ENCODE measurements at regions not wholly inside any gene's neighbourhood (a gene's known extent, or its start where the extent isn't known, plus 50 kb on each side); places are given as distances from the start of the nearest gene placed in this dataset.

DNA sequence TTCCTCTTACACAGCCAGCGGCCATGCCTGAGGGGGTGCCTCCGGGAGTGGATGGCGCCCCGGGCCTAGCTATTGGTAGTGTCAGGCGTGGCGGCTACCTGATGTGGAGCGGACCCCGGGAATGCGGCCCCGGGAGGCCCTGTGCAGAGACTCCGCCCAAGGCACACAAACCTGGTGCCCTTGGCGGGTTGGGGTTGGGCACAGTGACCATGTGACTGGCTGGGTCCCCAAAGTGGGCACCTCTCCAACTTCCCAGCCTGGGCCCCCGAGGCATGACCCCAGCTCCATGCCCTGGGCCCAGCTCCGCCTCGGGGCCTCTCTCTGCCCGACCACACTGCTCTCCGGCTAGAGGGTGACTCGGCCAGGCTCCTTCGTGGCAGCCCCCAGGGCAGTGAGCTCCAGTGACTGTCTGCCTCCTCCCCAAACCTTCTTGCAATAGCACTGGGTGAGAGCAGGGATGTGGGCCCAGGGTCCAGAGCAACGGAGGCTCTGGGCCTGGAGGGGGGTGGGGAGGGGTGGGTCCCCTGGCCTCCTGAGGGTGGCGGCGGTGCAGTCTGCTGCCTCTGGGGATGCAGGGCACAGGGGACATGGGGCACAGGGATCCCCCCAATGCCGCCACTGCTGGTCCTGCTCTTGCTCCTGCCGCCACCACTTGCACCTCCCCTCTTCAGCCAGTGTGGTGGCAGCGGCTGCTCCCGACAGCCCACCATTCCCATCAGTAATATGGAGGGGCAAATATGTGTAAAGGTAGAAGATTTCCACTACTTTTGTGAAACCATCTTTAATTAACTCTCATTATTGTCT lies 942.9 kb upstream of the EPHA7 start:
- DNase-seq = no peak

DNA sequence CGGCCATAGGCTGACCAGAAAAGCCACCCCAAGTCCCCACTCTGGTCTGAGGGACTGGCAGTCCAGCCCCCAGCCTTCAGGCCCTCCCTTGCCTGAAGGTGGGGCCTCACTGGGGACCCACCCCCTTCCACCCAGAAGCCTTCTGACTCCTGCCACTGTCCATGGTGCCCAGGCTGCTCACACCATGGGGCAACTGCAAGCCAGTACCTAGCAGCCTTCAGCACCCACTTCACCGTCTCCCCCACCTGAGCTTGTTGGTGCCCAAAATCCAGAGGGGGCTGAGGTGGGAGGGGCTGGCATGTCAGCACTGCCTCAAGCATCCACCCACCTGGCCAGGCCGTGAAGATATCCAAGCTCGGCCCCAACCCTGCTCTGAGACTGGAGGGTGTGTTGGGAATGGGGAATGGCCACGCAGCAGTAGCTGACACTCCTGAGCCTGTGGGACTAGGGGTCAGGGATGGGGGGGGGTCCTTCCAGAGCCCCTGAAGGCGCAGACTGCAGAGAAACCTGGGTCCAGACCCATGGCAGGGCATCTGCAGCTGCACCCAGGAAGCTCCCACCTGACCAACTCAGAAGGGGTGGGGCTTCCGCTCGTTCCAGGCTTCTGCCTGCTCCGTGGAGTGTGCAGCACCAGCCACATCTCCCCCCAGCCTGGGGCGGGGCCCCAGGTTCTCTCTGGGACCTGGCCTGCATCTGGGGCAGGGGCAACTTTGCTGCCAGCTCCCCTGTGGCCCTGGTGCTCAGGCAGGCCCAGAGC lies 942.1 kb upstream of the EPHA7 start:
- no peak for DNase-seq

DNA sequence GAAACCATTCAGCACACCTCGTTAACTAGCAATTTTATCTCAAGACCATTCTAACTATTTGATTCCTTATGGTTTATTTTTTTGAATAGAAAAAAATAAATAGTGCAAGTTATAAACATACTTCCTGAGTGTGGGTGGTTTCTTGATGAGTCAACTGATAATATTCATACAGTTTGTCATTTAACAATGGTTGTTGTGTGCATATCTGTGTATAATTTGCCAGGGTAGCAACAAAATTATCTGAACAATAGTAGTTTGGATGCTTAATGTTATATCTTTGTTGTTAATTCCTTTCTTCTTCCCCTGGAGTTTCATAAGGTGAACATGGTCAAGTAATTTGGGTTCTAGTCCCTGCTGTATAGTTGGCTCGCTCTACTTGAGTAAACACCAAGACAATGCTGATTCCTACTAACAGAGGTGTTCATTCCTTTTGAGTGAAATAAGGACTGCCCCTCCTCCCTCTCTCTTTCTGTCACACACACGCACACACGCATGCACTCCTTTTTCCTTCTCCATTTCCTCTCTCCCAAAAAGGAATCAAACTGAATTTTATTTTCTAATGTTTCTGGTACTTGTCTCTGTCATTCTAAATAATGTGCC lies 938.1 kb upstream of the EPHA7 start:
- DNase-seq = no peak

DNA sequence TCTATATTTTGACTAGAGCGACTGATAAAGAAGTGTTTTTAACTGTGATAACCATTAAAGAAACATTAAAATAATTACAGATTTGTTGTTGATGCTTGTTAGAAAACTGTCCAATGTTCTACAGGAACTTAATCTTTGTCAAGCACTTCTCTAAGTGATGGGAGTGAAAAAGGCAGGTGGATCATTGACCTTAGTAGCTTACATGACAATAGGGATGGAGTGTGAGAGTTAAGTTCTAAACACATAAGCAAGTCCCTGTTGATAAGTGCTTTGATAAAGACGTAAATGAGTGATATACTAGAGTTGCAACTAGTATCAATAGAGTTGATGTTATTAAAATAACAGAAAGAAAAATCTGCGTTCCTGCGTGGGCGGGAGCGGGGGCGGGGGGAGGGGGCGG lies 931.5 kb upstream of the EPHA7 start:
- peak; percentile 16 for DNase-seq

DNA sequence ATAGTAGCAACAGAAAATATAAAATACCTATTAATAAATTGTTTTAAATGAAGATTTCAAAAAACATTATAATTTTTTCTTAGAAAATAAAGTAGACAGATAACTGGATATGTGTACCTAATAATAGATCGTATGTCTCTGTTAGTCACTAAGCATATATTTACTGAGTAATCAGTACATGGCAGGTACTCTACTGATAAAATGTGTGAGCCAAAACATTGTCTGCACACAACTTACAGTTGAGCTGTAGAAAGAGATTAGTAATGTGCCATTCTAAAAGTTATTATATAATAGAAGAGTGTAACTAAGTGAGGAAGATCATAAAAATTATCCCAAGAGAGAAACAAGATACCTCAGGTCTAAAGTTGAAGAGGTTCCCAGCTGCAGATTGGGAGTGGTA lies 929.9 kb upstream of the EPHA7 start:
- DNase-seq = peak; percentile 40

DNA sequence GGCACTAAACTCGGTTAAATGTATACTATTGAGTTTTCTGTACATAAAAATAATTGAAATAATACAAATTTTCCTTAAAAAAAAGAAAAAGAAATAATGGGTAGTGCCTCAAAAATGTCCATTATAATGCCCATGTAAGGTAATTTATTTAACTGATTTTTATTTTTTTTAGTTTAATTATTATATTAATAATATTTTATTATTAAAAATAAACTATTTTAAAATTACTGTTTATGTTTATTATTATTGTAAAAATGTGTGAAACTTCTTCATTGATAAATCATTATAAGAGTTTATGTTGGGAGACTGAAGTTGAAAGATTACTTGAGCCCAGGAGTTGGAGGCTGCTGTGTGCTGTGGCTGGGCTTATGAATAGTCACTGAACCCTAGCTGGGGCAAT lies 925.5 kb upstream of the EPHA7 start:
- DNase-seq = no peak

DNA sequence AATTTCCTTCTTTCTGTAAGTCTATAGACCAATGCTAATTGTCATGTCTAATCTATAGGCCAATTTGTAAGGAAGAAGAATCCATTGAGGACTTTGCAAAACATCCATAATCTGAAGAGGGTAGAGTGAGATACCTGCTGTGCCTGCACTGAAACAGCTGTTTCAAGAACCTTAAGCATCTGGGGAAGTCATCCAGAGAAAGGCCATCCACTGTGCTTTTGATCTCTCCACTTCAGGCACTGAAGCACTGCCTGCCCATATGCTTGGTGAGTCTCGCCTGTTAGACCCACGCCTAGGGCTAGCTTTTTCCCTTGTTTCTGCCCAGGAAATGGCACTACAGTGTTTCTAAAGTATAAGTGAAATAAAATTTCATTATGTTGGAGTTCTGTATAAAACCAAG lies 921.8 kb upstream of the EPHA7 start:
- DNase-seq = peak; percentile 47

DNA sequence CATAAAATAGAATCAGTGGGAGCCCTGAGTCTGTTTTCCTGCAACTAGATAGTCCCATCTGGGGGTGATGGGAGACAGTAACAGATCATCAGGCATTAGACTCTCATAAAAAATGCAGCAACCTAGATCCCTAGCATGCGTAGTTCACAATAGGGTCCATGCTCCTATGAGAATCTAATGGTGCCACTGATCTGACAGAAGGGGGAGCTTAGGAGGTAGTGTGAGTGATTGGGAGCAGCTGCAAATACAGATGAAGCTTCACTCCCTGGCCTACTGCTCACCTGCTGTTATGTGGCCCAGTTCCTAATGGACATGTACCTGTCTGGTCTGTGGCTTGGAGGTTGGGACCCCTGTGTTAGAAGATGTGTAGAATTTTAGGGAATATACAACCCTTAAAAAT lies 904.5 kb upstream of the EPHA7 start:
- no peak for DNase-seq

DNA sequence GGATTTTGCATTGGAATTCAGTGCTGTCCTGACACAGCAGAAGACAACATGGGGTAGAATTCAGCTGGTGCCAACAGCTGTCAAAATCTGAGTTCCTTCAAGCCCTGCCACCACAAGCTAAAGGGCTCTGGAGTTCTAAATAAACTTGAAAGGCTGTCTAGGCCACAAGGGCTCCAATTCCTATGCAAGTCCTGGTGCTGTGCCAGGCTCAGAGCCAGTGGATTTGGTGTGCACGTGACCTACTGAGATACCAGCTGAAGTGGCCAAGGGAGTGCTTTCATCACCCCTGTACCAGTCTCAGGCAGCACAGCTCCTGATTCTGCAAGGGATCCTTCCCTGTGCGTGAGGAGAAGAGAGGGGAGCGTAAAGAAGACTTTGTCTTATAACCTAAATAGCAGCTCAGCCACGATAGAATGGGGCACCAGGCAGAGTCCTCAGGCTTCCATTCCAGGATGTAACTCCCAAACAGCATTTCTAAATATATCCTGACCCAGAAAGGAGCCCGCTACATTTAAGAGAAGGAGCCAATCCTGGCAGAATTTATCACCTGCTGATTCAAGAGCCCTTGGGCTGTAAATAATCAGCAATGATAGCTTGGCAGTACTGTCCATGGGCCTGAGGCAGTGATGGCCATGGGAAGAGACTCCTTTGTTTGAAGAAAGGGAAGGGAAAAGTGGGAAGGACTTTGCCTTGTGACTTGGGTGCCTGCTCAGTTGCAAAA lies 881.2 kb upstream of the EPHA7 start:
- DNase-seq = no peak

DNA sequence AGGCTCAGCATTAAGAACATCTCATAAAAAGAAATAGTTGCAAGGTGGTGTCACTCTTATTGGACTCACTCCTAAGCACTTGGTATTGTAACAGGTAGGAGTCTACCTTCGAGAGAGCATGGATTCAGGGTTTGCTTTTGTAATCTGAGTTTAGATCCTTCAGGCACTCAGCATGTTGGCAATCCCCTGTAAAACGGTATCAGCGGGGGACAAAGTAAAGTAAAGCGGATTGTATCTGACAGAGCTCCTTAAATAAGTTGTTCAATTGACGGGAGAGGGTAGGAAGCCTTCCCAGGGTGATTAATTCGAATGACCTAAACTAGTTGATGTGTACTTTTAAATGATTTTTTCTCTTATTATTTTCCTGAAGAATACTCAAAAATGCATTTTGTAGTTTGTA lies 869.8 kb upstream of the EPHA7 start:
- no peak for DNase-seq

DNA sequence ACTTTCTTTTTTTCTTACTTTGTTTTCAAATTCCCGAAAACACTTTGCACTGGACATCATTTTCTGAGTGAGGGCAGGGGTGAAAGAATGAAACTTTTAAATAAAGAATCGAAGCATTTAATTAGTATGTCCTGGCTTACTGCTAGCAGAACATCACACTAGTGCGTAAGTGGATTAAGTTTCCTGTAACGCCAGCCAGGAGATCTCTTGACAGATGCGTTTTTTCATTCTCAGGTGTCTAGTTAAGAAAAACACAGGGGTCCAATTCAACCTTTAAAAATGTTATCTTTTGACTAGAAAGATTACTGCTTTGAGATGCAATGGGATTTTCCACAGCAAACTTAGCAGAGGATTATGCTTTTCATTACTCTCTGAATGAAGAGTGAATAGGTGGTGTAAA lies 858.8 kb upstream of the EPHA7 start:
- DNase-seq = no peak

DNA sequence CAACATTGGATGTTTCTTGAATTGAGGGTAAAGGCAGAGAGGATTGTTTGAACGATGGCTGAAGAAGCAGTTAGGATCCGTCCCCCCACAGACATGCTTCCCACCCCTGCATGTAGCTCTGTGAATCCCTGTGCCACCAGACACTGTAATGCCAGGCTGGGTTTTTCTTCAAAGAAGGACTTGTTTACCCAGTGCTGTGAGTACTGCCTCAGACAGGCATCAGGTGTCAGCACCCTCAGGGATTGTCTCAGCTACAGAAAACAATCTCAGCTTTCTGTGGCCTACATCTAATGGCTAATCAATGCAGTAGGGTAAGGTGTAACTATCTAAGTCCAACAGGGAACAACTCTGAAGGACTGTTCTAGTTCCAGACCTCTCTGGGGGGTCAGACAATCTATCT lies 853.0 kb upstream of the EPHA7 start:
- DNase-seq = peak; percentile 32

DNA sequence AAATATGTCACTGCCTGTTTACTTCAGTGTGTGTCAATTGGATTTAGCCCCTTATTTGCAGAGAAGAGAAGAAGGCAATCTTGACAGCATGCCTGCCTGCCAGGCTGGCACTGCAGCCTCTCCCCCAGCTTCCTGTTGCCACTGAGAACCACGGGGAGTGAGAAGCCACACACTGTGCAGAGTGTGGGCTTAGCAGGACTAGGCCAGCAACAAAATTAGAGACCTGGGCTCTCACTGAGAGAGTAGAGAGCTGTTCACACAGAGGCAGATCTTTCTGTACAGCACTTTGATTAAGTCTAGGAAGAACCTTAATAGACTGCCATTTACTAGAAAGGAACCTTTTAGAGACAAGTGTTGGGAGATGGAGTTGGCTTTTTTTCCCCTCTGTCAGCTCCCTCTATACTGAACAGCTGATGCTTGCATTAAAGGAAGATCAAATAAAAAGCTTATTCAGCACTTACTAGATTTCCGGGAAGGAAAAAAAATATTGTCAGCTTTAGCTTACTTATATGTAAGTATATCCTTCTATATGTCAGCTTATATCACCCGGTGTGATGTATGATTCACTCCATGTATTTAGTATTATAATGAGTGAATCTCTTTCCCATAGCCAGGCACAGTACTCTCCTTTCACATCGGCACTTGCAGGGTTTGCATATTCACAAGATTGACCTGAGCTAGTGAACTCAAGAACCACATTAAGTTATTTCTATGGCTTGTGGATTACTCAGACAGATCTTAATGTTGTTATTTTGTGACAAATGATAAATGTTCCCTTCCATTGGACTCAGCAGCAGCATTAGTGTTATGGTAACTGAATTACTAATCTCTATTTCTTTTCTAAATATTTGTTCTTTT lies 851.0 kb upstream of the EPHA7 start:
- DNase-seq = peak; percentile 9

DNA sequence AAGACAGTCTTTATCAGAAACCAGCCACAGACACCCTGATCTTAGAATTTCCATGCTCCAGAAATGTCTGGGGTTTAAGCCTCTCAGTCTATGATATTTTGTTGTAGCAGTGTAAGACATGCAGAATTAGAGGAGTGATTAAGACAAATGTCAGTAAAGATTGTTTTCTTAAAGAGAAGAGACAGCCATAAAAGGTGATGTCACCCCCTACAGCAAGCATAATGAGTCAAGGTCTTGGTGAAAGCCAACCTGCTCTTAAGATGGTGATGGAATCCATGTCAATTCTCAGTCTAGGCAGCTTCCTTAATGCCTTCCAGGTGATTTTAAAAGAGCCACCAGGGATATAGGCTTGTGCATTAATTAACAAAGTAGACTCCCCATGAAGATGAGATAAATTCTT lies 849.9 kb upstream of the EPHA7 start:
- no peak for DNase-seq

DNA sequence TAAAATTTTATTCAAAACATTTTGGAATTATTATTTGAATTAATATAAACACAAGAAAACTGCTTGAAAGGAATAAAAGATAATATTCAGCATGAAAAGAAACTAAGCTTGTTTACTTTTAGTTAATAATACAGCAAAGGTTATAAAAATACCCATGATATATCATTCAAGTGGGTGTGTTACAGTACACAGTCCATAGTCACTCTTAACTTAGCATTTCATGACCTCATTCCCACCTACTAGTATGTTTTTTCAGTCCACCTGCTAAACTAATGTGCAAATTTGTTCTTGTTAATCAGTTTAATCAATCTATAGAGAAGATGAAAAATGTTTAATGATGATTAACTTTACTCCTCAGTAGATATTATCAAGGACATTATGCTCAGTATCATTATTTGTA lies 841.4 kb upstream of the EPHA7 start:
- DNase-seq = no peak

DNA sequence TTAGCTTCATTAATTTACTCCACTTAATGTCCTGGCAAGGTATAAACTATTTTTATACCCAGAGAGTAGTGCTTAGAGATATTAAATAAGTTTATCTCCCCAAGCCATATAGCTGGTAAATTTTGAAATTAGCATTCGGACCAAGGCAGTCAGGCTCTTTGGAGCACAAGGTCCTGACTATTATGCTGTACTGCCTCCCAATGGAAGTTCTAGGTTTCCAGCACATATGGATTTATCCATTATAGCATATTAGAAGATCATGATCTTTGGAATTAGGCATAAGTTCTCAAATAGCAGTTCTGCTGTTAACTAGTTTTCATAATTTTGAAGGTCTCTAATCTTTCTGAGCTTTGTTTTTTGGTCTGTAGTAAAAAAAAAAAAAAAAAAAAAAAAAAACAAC lies 835.3 kb upstream of the EPHA7 start:
- no peak for DNase-seq

DNA sequence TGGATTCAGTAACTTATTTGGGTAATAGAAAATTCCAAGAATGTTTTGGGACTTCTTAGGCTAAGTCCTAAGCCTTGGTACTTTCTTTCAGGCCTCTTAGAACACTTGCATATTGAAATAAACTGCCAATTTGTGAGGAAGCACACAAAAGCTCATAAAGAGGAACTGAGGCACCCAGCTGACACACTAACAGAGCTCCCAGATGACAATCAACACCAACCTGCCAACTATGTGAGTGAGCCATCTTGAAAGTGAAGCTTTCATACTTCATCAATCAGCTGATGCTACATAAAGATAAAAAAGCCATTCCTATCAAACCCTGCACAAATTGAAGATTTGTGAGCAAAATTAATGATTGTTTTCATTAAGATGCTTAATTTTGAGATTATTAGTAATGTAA lies 832.5 kb upstream of the EPHA7 start:
- DNase-seq = no peak

DNA sequence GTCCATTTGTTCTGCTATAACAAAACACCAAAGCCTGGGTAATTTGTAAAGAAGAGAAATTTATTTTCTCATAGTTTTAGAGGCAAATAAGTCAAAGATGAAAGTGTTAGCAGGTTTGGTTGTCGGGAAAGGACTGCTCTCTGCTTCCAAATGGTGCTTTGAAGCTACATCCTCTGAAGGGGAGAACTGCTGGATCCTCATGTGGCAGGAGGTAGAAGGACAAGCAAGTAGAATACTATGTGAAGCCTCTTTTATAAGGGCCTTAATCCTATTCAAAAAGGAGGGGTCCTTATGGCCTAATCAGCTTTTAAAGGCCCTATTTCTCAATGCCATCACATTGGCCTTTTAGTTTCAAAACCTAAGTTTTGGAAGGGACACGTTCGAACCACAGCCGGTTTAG lies 826.0 kb upstream of the EPHA7 start:
- no peak for DNase-seq

DNA sequence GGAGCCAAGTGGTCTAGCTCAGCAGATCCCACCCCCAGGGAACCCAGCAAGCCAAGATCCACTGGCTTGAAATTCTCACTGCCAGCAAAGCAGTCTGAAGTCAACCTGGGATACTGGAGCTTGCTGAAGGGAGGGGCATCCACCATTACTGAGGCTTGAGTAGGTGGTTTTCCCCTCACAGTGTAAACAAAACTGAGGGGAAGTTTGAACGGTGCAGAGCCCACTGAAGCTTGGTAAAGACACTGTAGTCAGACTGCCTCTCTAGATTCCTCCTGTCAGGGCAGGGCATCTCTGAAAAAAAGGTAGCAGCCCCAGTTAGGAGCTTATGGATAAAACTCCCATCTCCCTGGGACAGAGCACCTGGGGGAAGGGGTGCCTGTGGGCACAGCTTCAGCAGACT lies 819.5 kb upstream of the EPHA7 start:
- no peak for DNase-seq

DNA sequence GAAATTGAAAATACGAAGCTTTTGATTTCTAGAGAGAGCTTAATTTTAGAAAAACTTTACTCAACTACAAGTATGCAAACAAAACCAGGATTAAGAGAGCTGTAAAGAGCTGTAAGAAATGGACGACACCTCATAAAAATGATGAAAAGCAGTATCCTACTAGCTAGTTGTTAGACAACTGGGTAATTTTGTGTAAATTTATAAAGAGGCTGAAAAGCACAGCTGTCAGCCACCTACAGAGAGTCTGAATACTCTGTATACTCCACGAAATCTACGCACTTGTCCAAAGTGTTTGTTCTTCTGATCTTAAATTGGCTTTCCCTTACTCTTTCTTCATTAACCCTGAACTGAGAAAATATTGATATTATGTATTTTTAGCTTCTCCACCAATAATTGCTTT lies 808.4 kb upstream of the EPHA7 start:
- no peak for DNase-seq

DNA sequence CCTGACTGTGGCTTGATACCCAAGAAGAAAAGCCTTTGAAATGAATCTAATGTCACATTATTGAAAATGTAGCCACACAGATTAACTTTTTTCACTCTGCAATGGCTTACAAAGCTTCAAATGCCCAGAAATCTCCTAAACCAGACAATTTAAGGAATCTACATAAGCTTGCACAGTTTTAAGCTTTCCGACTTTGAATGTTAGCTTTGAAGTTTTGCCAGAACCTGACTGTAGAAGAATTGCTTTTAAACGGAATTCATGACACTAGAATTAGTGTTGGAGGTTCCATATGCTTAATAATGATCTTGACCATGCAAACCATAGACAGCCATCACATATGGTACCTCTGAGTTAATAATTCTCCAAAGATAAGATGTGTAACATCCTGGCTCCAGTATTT lies 798.5 kb upstream of the EPHA7 start:
- no peak for DNase-seq

DNA sequence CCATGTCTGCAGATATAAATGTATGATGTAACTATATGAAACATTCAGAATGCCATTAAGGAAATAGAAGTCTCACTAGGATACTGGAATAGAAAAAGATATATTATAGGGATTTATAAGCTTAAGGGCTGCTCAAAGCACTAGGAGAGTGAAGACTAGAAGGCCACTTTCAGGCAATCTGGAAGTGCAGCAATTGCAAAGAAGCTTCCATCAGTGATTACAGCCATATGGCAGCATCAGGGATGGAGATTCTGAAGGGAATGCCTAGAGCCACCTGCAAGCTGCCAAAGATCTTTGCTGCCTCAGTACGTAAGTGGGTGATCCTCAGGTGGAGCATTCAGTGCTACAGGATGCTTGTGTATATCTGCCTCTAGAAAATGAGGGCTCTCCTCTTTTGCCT lies 796.2 kb upstream of the EPHA7 start:
- no peak for DNase-seq

DNA sequence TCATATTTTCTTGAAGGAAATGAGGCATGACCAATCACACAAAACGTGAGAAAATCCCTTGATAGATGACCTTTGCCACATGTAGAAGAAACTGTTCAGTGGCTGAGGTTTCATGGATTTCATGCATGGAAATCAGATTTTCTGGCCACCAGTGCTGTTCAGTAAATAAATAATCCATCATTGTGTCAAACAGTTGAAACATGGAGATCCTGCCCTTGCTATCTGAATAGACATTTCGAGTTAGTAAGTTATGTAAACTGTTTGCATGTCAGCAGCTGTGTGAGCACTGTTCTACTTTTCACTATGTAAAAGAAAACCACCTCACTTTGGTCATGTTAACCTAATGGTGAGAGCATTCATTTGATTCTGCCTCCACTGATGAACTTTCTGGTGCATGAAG lies 793.9 kb upstream of the EPHA7 start:
- no peak for DNase-seq
